ENCODE measurements at regions not wholly inside any gene's neighbourhood (a gene's known extent, or its start where the extent isn't known, plus 50 kb on each side); places are given as distances from the start of the nearest gene placed in this dataset.
A peak's percentile ranks its signal among the peaks of the same experiment; 100 is the strongest.
"Not testable (repeated sequence)": the region's sequence is repeated elsewhere in the genome, so short reads cannot be mapped to it uniquely, and the experiment has no call there.

GRCh38 chr10:57661206-57661605 lies 606.5 kb downstream of the IPMK start:
- no peak overlapping the region for H3K4me3 ChIP-seq (ENCODE audit: low read depth, low read length)
- in situ Hi-C loops (cut with HindIII; ENCODE audit: low sequenced_read_pairs), result no loop called here
- no peak for DNase-seq (ENCODE audit: low read depth, low spot score)
- TF ChIP-seq, protein P1, sequence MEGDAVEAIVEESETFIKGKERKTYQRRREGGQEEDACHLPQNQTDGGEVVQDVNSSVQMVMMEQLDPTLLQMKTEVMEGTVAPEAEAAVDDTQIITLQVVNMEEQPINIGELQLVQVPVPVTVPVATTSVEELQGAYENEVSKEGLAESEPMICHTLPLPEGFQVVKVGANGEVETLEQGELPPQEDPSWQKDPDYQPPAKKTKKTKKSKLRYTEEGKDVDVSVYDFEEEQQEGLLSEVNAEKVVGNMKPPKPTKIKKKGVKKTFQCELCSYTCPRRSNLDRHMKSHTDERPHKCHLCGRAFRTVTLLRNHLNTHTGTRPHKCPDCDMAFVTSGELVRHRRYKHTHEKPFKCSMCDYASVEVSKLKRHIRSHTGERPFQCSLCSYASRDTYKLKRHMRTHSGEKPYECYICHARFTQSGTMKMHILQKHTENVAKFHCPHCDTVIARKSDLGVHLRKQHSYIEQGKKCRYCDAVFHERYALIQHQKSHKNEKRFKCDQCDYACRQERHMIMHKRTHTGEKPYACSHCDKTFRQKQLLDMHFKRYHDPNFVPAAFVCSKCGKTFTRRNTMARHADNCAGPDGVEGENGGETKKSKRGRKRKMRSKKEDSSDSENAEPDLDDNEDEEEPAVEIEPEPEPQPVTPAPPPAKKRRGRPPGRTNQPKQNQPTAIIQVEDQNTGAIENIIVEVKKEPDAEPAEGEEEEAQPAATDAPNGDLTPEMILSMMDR (IDR thresholded peaks at IDR 0.05; ENCODE audit: low read depth, low read length), result no peak

DNA sequence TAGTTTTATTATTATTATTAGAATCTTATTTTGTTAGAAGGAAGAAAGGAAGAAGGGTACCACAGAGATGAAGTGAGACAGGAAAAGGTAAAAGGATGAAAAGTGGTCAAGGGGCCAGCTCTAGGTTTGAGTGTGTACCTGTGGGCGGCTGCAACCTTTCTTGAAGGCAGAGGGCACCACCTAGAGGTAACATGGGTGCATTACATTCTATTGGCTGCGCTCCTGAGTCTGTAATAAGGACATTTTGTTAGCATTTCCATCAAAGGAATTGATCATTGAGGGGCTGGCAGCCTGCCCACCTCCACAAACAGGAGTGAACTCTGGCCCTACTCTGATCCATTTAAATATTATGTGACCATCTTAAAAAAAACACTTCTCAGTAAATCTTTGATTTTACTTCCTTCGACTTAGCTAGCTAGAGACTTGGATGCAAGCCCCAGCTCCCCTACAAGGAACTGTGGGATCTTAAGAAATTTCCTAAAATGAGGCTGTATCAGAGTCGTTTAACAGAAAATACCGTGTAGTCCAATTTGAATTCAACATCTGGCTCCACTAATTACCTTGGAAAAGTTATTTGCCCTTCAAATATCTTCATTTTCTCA lies 610.4 kb downstream of the IPMK start:
- TF ChIP-seq, protein P1 (IDR thresholded peaks at IDR 0.05; ENCODE audit: low read depth, low read length), result peak; percentile 79
- peak; percentile 68 for DNase-seq (ENCODE audit: low read depth, low spot score)
- H3K4me3 ChIP-seq (ENCODE audit: low read depth, low read length), result no peak overlapping the region
- in situ Hi-C loops (cut with HindIII; ENCODE audit: low sequenced_read_pairs), result no loop called here

DNA sequence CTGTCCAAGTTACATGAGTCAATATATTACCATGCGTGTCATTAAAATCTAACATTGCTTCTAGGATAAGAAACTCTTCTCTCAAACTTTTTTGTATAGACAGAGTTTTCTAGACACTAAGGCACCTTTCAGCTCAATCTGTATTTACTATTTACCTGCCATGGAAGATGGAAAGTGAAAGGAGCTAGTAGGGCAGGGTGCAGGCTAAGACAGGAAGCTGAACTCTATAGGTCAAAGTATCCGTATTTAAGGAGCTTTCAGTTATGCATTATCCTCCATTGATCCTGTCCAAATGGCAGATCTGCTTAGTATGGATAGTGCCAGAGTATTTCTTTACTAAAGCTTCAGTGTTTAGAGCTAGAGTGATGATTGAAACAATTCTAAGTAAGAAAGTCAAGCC lies 612.8 kb downstream of the IPMK start:
- in situ Hi-C loops (cut with HindIII; ENCODE audit: low sequenced_read_pairs), result no loop called here
- H3K4me3 ChIP-seq (ENCODE audit: low read depth, low read length), result no peak overlapping the region
- DNase-seq (ENCODE audit: low read depth, low spot score), result no peak
- TF ChIP-seq, protein P1 (IDR thresholded peaks at IDR 0.05; ENCODE audit: low read depth, low read length), result no peak

- H3K4me3 ChIP-seq (ENCODE audit: low read depth, low read length); in situ Hi-C loops (cut with HindIII; ENCODE audit: low sequenced_read_pairs); DNase-seq (ENCODE audit: low read depth, low spot score): not testable (repeated sequence)
Measured at GRCh38 chr10:57645108-57645507, 622.6 kb downstream of the IPMK start.

- no peak for DNase-seq (ENCODE audit: low read depth, low spot score)
- no peak overlapping the region for H3K4me3 ChIP-seq (ENCODE audit: low read depth, low read length)
- TF ChIP-seq, protein P1 (IDR thresholded peaks at IDR 0.05; ENCODE audit: low read depth, low read length), result no peak
- in situ Hi-C loops (cut with HindIII; ENCODE audit: low sequenced_read_pairs), result no loop called here
Measured at GRCh38 chr10:57638411-57638810, 629.3 kb downstream of the IPMK start.

DNA sequence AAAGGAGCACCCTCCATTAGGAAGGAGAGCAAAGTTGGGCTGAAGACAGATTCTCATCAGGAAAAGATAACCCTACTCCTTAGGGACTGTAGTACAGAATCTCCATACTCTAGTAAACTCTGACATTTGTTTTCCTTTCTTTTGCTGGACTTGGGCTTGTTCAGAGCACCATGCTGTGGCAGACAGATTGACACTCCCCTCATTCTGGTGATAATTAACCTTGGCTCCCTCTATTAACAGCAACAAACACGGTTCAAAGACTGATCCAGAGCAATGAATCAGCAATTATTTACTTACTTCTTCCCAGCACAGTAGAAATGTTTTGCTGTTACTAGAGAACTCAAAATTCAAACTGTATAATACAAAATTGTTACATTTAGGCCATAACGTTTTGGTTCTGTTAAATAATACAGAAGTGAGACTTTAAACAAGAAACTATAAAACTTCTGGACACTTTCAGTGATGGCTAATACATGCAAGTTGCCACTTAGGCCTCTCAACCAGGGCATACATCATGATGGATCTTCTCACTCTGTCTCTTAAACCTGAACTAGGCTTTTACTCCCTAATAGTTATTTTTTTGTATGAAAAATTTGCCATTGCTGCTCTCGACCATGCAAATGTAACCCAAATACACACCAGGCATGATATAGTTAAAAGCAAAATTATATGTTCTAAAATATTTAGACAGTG lies 639.0 kb downstream of the IPMK start:
- H3K4me3 ChIP-seq (ENCODE audit: low read depth, low read length), result no peak overlapping the region
- in situ Hi-C loops (cut with HindIII; ENCODE audit: low sequenced_read_pairs), result no loop called here
- TF ChIP-seq, protein P1 (IDR thresholded peaks at IDR 0.05; ENCODE audit: low read depth, low read length), result no peak
- no peak for DNase-seq (ENCODE audit: low read depth, low spot score)

GRCh38 chr10:57627642-57628178 lies 640.0 kb downstream of the IPMK start:
- in situ Hi-C loops (cut with HindIII; ENCODE audit: low sequenced_read_pairs), result no loop called here
- no peak for DNase-seq (ENCODE audit: low read depth, low spot score)
- H3K4me3 ChIP-seq (ENCODE audit: low read depth, low read length), result no peak overlapping the region
- TF ChIP-seq, protein P1 (IDR thresholded peaks at IDR 0.05; ENCODE audit: low read depth, low read length), result no peak

Data from astrocyte of the spinal cord (primary cell).